IMR-90 (cell line): ENCODE measurements at regions not wholly inside any gene's neighbourhood (a gene's known extent, or its start where the extent isn't known, plus 50 kb on each side); places are given as distances from the start of the nearest gene placed in this dataset.

Experiments used
- ATAC-seq: fragments of 200-7000 bp; cut with Tn5 transposase; 2 replicates; pipeline ENCODE4 v1.9.1; 2020; ENCODE audit warnings: low read depth, mild to moderate bottlenecking, moderate library complexity
- BruUV-seq: library from RNA; stranded (reverse); fragments of 400-500 nt; replicated peaks from 2 replicates; lab custom pipeline; 2021; lab: Mats Ljungman, UMichigan
- CTCF ChIA-PET: fragments of 300-600 bp; formaldehyde crosslinking; extraction: SDS; loops from one replicate; lab custom pipeline; 2021; ENCODE audit warnings: antibody characterized with exemption; lab: Yijun Ruan, JAX
- POLR2A ChIA-PET: fragments of 300-600 bp; sonication (Branson Sonifier 250); formaldehyde crosslinking; loops from one replicate; lab custom pipeline; 2022; ENCODE audit warnings: antibody characterized with exemption; ENCODE audit not compliant: unreplicated experiment; lab: Charles Lee
- DNase-seq: peaks from one replicate; pipeline ENCODE4 v3.0.0; 2013
- H2AFZ ChIP-seq: replicated peaks from 2 replicates; pipeline ENCODE3; 2013; ENCODE audit warnings: low read length, mild to moderate bottlenecking; ENCODE audit not compliant: poor library complexity
- H2AK5ac ChIP-seq: 2 replicates; pipeline ENCODE4 v1.6.1; 2013; ENCODE audit warnings: low read depth, low read length, inconsistent platforms
- H2AK9ac ChIP-seq: replicated peaks from 2 replicates; pipeline ENCODE3; 2013; ENCODE audit warnings: mild to moderate bottlenecking, low read depth, low read length, moderate library complexity; ENCODE audit not compliant: poor library complexity
- H2BK120ac ChIP-seq: 2 replicates; pipeline ENCODE4 v1.6.1; 2013; ENCODE audit warnings: low read depth, low read length, inconsistent platforms
- H2BK15ac ChIP-seq: 3 replicates; pipeline ENCODE4 v1.6.1; 2013; ENCODE audit warnings: low read depth, low read length, inconsistent platforms
- H2BK20ac ChIP-seq: 2 replicates; pipeline ENCODE4 v1.6.1; 2013; ENCODE audit warnings: low read depth, mild to moderate bottlenecking, inconsistent platforms, low read length, moderate library complexity
- H2BK5ac ChIP-seq: 2 replicates; pipeline ENCODE4 v1.6.1; 2013; ENCODE audit warnings: mild to moderate bottlenecking, low read depth, low read length, inconsistent platforms; ENCODE audit not compliant: poor library complexity, severe bottlenecking
- H3K14ac ChIP-seq: replicated peaks from 2 replicates; pipeline ENCODE4 v1.6.1; 2013; ENCODE audit warnings: low read depth, low read length, inconsistent platforms
- H3K18ac ChIP-seq: 2 replicates; pipeline ENCODE4 v1.6.1; 2013; ENCODE audit warnings: low read depth, low read length, control low read depth
- H3K23ac ChIP-seq: 2 replicates; pipeline ENCODE4 v1.6.1; 2013; ENCODE audit warnings: low read depth, low read length, inconsistent platforms
- H3K27ac ChIP-seq: 2 replicates; pipeline ENCODE4 v1.5.1; 2013; ENCODE audit warnings: mild to moderate bottlenecking, control low read depth, low read length; ENCODE audit not compliant: insufficient read depth
- H3K27me3 ChIP-seq: 2 replicates; pipeline ENCODE4 v1.6.1; 2013; ENCODE audit warnings: low read length; ENCODE audit not compliant: control insufficient read depth, insufficient read depth
- H3K36me3 ChIP-seq: 2 replicates; pipeline ENCODE4 v1.6.1; 2013; ENCODE audit warnings: low read length, mixed read lengths; ENCODE audit not compliant: control insufficient read depth, insufficient read depth
- H3K4ac ChIP-seq: 2 replicates; pipeline ENCODE4 v1.6.1; 2013; ENCODE audit warnings: low read depth, low read length, inconsistent platforms
- H3K4me1 ChIP-seq: 2 replicates; pipeline ENCODE4 v1.6.1; 2013; ENCODE audit warnings: low read length, mixed read lengths; ENCODE audit not compliant: control insufficient read depth, insufficient read depth
- H3K4me2 ChIP-seq: 2 replicates; pipeline ENCODE4 v1.6.1; 2013; ENCODE audit warnings: low read depth, mild to moderate bottlenecking, control low read depth, low read length, moderate library complexity
- H3K4me3 ChIP-seq: 2 replicates; pipeline ENCODE4 v1.5.1; 2013; ENCODE audit warnings: low read depth, mild to moderate bottlenecking, control low read depth, low read length, moderate library complexity; ENCODE audit not compliant: insufficient read depth
- H3K56ac ChIP-seq: 2 replicates; pipeline ENCODE4 v1.6.1; 2013; ENCODE audit warnings: low read length, inconsistent platforms; ENCODE audit not compliant: insufficient read depth; ENCODE audit errors: extremely low read depth
- H3K79me1 ChIP-seq, 2 experiments: 2 replicates each; pipeline ENCODE4 v1.6.1; 2013; ENCODE audit warnings: low read length in 2 of 2, inconsistent platforms in 1 of 2, low read depth in 1 of 2
- H3K9ac ChIP-seq: 2 replicates; pipeline ENCODE4 v1.6.1; 2013; ENCODE audit warnings: low read depth, low read length, control low read depth
- H3K9me1 ChIP-seq: 2 replicates; pipeline ENCODE4 v1.6.1; 2013; ENCODE audit warnings: low read length, inconsistent platforms; ENCODE audit not compliant: insufficient read depth
- H3K9me3 ChIP-seq: 2 replicates; pipeline ENCODE4 v1.6.1; 2013; ENCODE audit warnings: low read length; ENCODE audit not compliant: control insufficient read depth, insufficient read depth
- H4K20me1 ChIP-seq: 2 replicates; pipeline ENCODE4 v1.6.1; 2013; ENCODE audit warnings: low read length, inconsistent platforms; ENCODE audit not compliant: insufficient read depth
- H4K5ac ChIP-seq: 2 replicates; pipeline ENCODE4 v1.6.1; 2013; ENCODE audit warnings: mild to moderate bottlenecking, low read depth, low read length, control low read depth
- H4K8ac ChIP-seq, 2 experiments: 2 replicates each; pipeline ENCODE4 v1.6.1; 2013; ENCODE audit warnings: low read depth in 2 of 2, low read length in 2 of 2, control low read depth in 1 of 2, inconsistent platforms in 1 of 2
- H4K91ac ChIP-seq: 2 replicates; pipeline ENCODE4 v1.6.1; 2013; ENCODE audit warnings: low read depth, low read length, inconsistent platforms; ENCODE audit not compliant: insufficient read depth
- BHLHE40 ChIP-seq: fragments of 150-350 bp; IDR thresholded peaks from 2 replicates; pipeline ENCODE4 v1.6.1; 2016; ENCODE audit warnings: mild to moderate bottlenecking, low read depth, low read length
- CHD1 ChIP-seq: IDR thresholded peaks from 2 replicates; pipeline ENCODE4 v1.6.1; 2012; ENCODE audit warnings: low read depth, low read length, improper control_type of control experiment
- CTCF ChIP-seq: conservative IDR thresholded peaks from 2 replicates; pipeline ENCODE4 v1.5.1; 2012; ENCODE audit warnings: mild to moderate bottlenecking, low read depth, low read length, improper control_type of control experiment
- MAFK ChIP-seq: IDR thresholded peaks from 2 replicates; pipeline ENCODE4 v1.6.1; 2012; ENCODE audit warnings: low read depth, low read length, improper control_type of control experiment
- MXI1 ChIP-seq: IDR thresholded peaks from 2 replicates; pipeline ENCODE4 v1.6.1; 2012; ENCODE audit warnings: low read depth, mild to moderate bottlenecking, low read length, moderate library complexity, borderline replicate concordance
- POLR2A ChIP-seq: IDR thresholded peaks from 2 replicates; pipeline ENCODE4 v1.6.1; 2012; ENCODE audit warnings: mild to moderate bottlenecking, low read depth, low read length
- RAD21 ChIP-seq: IDR thresholded peaks from 2 replicates; pipeline ENCODE4 v1.6.1; 2012; ENCODE audit warnings: low read length, improper control_type of control experiment
- RFX5 ChIP-seq: IDR thresholded peaks from 2 replicates; pipeline ENCODE4 v1.8.0; 2012; ENCODE audit warnings: low read depth, mild to moderate bottlenecking, low read length, moderate library complexity
- SMC3 ChIP-seq: fragments of 150-350 bp; IDR thresholded peaks from 2 replicates; pipeline ENCODE4 v1.6.1; 2016; ENCODE audit warnings: low read depth, mild to moderate bottlenecking, antibody characterized with exemption, low read length, moderate library complexity
- WGBS, 2 experiments: methylation state at CpG; one replicate each; pipeline versions ENCODE4 v1.1.5 to v1.1.7; 2013; ENCODE audit warnings: missing lambda C conversion rate in 2 of 2; ENCODE audit not compliant: insufficient read length in 1 of 2; ENCODE audit errors: extremely low coverage in 2 of 2; 5-methylcytosine and 5-hydroxymethylcytosine counted together
- dilution Hi-C: fragments of 300-500 bp; cut with HindIII; formaldehyde crosslinking; loops from one replicate; pipeline ENCODE4 v1.14.3; 2018; ENCODE audit warnings: low sequenced_read_pairs; ENCODE audit not compliant: unreplicated experiment
- in situ Hi-C: fragments of 300-500 bp; cut with MboI; formaldehyde crosslinking; loops from 3 replicates; pipeline ENCODE4 v1.14.3; 2019; ENCODE audit warnings: low sequenced_read_pairs, inconsistent platforms, mixed read lengths
- intact Hi-C: fragments of 100-400 bp; cut with micrococcal nuclease; formaldehyde crosslinking; loops from 2 replicates; pipeline ENCODE4 v1.10.0; 2022
- TF ChIP-seq, protein P1 (sequence below): fragments of 150-350 bp; IDR thresholded peaks from 2 replicates; pipeline ENCODE4 v1.6.1; 2016; ENCODE audit warnings: low read depth, mild to moderate bottlenecking, low read length, moderate library complexity, borderline replicate concordance

DNA sequence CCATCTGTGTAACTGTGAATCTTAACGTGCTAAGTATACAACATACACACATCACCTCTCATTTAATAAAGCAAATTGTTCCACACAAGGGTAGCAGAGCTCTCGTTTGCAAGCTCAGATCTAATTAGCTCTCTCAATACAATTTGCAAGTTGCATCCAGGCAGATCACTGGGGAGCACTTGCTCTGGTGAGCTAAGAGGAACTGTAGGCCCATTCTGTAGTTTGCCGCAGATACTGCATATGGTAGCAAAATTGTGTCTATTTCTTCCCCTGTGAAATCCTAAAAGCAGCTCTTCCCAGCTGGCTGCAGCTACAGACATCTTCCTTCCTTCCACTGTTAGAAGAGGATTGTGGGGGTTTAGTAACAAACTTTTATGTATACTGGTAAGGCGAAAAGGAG, 288.7 kb upstream of the ADAMTS9 start (continued):
- TF ChIP-seq RAD21 (no peak), SMC3 (no peak)

- Histone ChIP-seq H3K4ac (no peak overlapping the region), H3K27me3 (no peaks in the 10 kb centered on the region), H2BK15ac (no peak overlapping the region), H3K18ac (no peak overlapping the region), H2BK20ac (no peak overlapping the region), H3K36me3 (no peaks in the 10 kb centered on the region), H4K91ac (no peak overlapping the region), H2AK9ac (no peak overlapping the region), H2AFZ (no peak overlapping the region), H3K56ac (no peak overlapping the region), H3K79me1 (no peaks in the 10 kb centered on the region), H3K4me3 (no peak overlapping the region), H3K23ac (no peak overlapping the region), H3K27ac (no peak overlapping the region), H4K5ac (no peak overlapping the region), H3K9me3 (no peaks in the 10 kb centered on the region), H4K8ac (no peak overlapping the region), H3K4me2 (no peak overlapping the region), H2BK5ac (no peak overlapping the region), H3K14ac (no peak overlapping the region), H2BK120ac (no peak overlapping the region), H2AK5ac (no peak overlapping the region), H3K9me1 (peaks cover 3% of the 10 kb centered on the region; the same call in 1 of the 2 replicates), H3K4me1 (peaks cover 4% of the 10 kb centered on the region; the same call in 1 of the 2 replicates), H3K9ac (no peak overlapping the region), H4K20me1 (no peaks in the 10 kb centered on the region)
- ChIA-PET POLR2A (no interaction called here), CTCF (no interaction called here)
- intact Hi-C loops (no loop called here), in situ Hi-C loops (no loop called here), dilution Hi-C loops (no loop called here)
- TF ChIP-seq POLR2A (no peak), CHD1 (no peak), MXI1 (no peak), CTCF (no peak), RAD21 (no peak), MAFK (no peak), BHLHE40 (no peak), RFX5 (no peak), SMC3 (no peak)
- TF ChIP-seq, protein P1, sequence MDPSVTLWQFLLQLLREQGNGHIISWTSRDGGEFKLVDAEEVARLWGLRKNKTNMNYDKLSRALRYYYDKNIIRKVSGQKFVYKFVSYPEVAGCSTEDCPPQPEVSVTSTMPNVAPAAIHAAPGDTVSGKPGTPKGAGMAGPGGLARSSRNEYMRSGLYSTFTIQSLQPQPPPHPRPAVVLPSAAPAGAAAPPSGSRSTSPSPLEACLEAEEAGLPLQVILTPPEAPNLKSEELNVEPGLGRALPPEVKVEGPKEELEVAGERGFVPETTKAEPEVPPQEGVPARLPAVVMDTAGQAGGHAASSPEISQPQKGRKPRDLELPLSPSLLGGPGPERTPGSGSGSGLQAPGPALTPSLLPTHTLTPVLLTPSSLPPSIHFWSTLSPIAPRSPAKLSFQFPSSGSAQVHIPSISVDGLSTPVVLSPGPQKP: no peak
- no peak for ATAC-seq
- whole genome bisulfite sequencing, 2 experiments: no CpG with 5 or more reads among the region's 2 CpGs
- BruUV-seq: no TSS peak
- DNase-seq: no peak
Observed at GRCh38 chr3:64975147-64975546, 287.3 kb upstream of the ADAMTS9 start.
